ENCODE measurements at regions not wholly inside any gene's neighbourhood (a gene's known extent, or its start where the extent isn't known, plus 50 kb on each side); places are given as distances from the start of the nearest gene placed in this dataset.

- intact Hi-C loops (cut with micrococcal nuclease), result no loop called here
- Histone ChIP-seq H4K8ac (ENCODE audit: low read depth in 2 of 2, low read length in 2 of 2) (no peak overlapping the region), H2BK5ac (ENCODE audit: low read depth, low read length, poor library complexity, severe bottlenecking) (no peak overlapping the region), H4K20me1 (ENCODE audit: insufficient read depth, low read length) (no peaks in the 10 kb centered on the region), H3K4me1 (ENCODE audit: control insufficient read depth, insufficient read depth, low read length) (no peaks in the 10 kb centered on the region), H2AFZ (replicated peaks; ENCODE audit: low read length, poor library complexity) (no peak overlapping the region), H4K91ac (ENCODE audit: insufficient read depth, low read depth, low read length) (no peak overlapping the region), H2BK20ac (ENCODE audit: low read depth, low read length) (no peak overlapping the region), H3K9ac (ENCODE audit: low read depth, low read length) (no peak overlapping the region), H2AK5ac (ENCODE audit: low read depth, low read length) (no peak overlapping the region), H3K27me3 (ENCODE audit: control insufficient read depth, insufficient read depth, low read length) (peaks cover 15% of the 10 kb centered on the region), H3K9me3 (ENCODE audit: control insufficient read depth, insufficient read depth, low read length) (no peaks in the 10 kb centered on the region), H3K4me3 (ENCODE audit: insufficient read depth, low read depth, low read length) (no peak overlapping the region), H3K27ac (ENCODE audit: insufficient read depth, low read length) (no peak overlapping the region), H3K4ac (ENCODE audit: low read depth, low read length) (no peak overlapping the region), H3K36me3 (ENCODE audit: control insufficient read depth, insufficient read depth, low read length) (no peaks in the 10 kb centered on the region), H3K18ac (ENCODE audit: low read depth, low read length) (no peak overlapping the region), H3K4me2 (ENCODE audit: low read depth, low read length) (no peak overlapping the region), H2AK9ac (replicated peaks; ENCODE audit: low read depth, low read length, poor library complexity) (no peak overlapping the region), H3K79me1 (ENCODE audit: low read depth in 1 of 2, low read length in 2 of 2) (no peaks in the 10 kb centered on the region), H4K5ac (ENCODE audit: low read depth, low read length) (no peak overlapping the region), H2BK120ac (ENCODE audit: low read depth, low read length) (no peak overlapping the region), H2BK15ac (ENCODE audit: low read depth, low read length) (no peak overlapping the region), H3K56ac (ENCODE audit: extremely low read depth, insufficient read depth, low read length) (no peak overlapping the region), H3K23ac (ENCODE audit: low read depth, low read length) (no peak overlapping the region), H3K9me1 (ENCODE audit: insufficient read depth, low read length) (no peaks in the 10 kb centered on the region), H3K14ac (replicated peaks; ENCODE audit: low read depth, low read length) (no peak overlapping the region)
- BruUV-seq (replicated peaks), result no TSS peak
- peak; percentile 80 for TF ChIP-seq MAFK (IDR thresholded peaks at IDR 0.05; ENCODE audit: low read depth, low read length)
- no peak for TF ChIP-seq MAZ (IDR thresholded peaks at IDR 0.05; ENCODE audit: borderline replicate concordance, low read depth, low read length)
- dilution Hi-C loops (cut with HindIII; ENCODE audit: low sequenced_read_pairs, unreplicated experiment), result no loop called here
- no CpG with 5 or more reads among the region's 2 CpGs for WGBS, 2 experiments (ENCODE audit: extremely low coverage in 2 of 2, insufficient read length in 1 of 2)
- CTCF ChIA-PET, result no interaction called here
- POLR2A ChIA-PET (ENCODE audit: unreplicated experiment), result no interaction called here
- DNase-seq, result no peak
- in situ Hi-C loops (cut with MboI; ENCODE audit: low sequenced_read_pairs), result no loop called here
- no peak for ATAC-seq (ENCODE audit: low read depth)
These were observed 412.0 kb upstream of the CDH5 start for GRCh38 chr16:65954446-65954845.
